Right cardiac atrium (tissue), 5 donors: ENCODE measurements at regions not wholly inside any gene's neighbourhood (a gene's known extent, or its start where the extent isn't known, plus 50 kb on each side); places are given as distances from the start of the nearest gene placed in this dataset.

Source experiments
- ATAC-seq, 2 donors: fragments of 200-7000 bp; cut with Tn5 transposase; one replicate each; pipeline versions ENCODE4 v1.8.0 to v1.9.1; 2020; ENCODE audit warnings: moderate library complexity in 2 of 2, mild to moderate bottlenecking in 1 of 2
- DNase-seq, 3 donors: peaks; one replicate each; pipeline ENCODE4 v3.0.0-alpha.2; 2020
- H3K27ac ChIP-seq: one replicate; pipeline ENCODE4 v1.5.1; 2013; ENCODE audit warnings: mild to moderate bottlenecking, low read length, control low read depth, moderate library complexity
- H3K27me3 ChIP-seq: one replicate; pipeline ENCODE4 v1.6.1; 2013; ENCODE audit not compliant: control insufficient read depth, insufficient read depth
- H3K4me1 ChIP-seq: one replicate; pipeline ENCODE4 v1.6.1; 2013; ENCODE audit warnings: low read length; ENCODE audit not compliant: control insufficient read depth, insufficient read depth
- H3K4me3 ChIP-seq: one replicate; pipeline ENCODE4 v1.5.1; 2013; ENCODE audit warnings: low read length, control low read depth
- H3K9me3 ChIP-seq: one replicate; pipeline ENCODE4 v1.6.1; 2013; ENCODE audit warnings: low read length; ENCODE audit not compliant: control insufficient read depth
- WGBS: extraction: QIAGEN DNeasy Blood & Tissue Kit; methylation state at CpG from one replicate; pipeline ENCODE4 v1.1.7; 2013; 5-methylcytosine and 5-hydroxymethylcytosine counted together
- intact Hi-C, 4 donors: fragments of 100-400 bp; cut with DNase I; formaldehyde crosslinking; loops; one replicate each; pipeline versions ENCODE4 v1.11.0 to v1.14.0; 2022 to 2023
- donor health status: healthy with polysubstance abuse.
- donor health status: DM: no; HTN: yes; CAD: no.
- donor health status: DM: no; HTN: no; CAD: no.
- donor health status: DM: no; HTN: yes; CAD: no; lungs with severe emphysema.
- donor health status: DM: yes; HTN: yes; CAD: no.

DNA sequence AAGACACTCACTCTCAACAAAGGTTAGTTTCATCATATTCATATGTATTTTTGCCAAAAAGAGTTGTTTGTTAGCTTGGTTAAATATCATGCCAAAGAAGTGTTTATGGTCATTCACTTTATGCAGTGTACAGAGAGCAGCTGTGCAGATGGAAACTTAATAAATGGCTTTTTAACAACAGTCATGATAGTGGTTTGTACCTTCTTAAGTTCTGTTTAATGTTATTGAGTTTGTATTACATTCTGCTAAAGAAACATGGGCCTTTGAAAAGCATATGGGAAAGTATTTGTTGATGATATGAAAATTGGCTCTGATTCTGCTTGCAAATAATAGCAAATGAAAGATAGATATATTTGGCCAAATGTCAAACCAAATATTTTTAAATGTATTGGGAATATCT, 607.3 kb downstream of the NCAM2 start:
- H3K9me3 ChIP-seq: no peaks in the 10 kb centered on the region
- no peaks in the 10 kb centered on the region for H3K27me3 ChIP-seq
- H3K27ac ChIP-seq: no peak overlapping the region
- DNase-seq (no peak), ATAC-seq (no peak)
- intact Hi-C loops: no loop called here
- H3K4me1 ChIP-seq: no peaks in the 10 kb centered on the region
- H3K4me3 ChIP-seq: no peak overlapping the region

DNA sequence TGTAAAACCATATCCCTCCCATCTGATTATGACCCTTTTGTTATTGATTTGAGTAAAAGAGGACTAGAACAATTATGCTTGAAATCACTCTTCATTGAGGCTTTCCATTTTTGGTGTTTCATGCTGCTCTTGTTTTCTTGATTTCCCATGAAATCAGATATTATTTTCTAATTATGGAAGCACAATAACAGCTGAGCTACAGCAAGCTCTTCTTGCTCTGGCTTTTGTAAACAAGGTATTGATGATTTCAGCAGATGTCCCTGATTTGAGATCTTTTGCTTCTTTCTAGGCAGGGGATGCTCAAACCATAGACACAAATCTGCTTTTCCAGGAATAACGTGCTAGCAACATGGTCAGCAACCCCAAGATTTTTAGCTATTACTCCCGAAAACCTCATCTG, 607.8 kb downstream of the NCAM2 start:
- Histone ChIP-seq H3K4me3 (no peak overlapping the region), H3K27ac (no peak overlapping the region), H3K4me1 (no peaks in the 10 kb centered on the region), H3K27me3 (no peaks in the 10 kb centered on the region), H3K9me3 (no peaks in the 10 kb centered on the region)
- ATAC-seq: no peak
- DNase-seq: no peak
- intact Hi-C loops: no loop called here
- WGBS: 75% methylated on average over 2 of the region's 2 CpGs

DNA sequence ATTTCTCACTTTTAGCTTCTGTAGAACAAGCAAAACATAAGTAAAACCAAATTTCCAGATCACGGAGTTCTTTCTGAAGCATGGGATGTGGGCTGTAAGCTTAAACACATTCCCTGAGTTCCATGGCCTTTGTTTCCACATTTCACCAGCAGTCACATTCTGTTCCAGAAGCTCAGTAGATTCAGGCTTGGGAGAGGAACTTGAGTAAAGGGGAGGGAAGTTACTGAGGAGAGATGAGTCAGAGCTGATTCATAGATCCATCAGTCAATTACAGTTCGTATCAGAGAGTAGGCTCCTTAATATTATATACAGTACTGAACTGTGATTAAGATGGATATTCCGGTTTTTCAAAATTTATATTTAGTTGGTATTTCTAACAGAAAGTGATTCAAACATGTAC, 614.3 kb downstream of the NCAM2 start:
- no peaks in the 10 kb centered on the region for H3K4me1 ChIP-seq
- intact Hi-C loops: no loop called here
- ATAC-seq (peak; percentile 67 to 68), DNase-seq (no peak)
- no peak overlapping the region for H3K4me3 ChIP-seq
- no peaks in the 10 kb centered on the region for H3K27me3 ChIP-seq
- no peaks in the 10 kb centered on the region for H3K9me3 ChIP-seq
- 54% methylated on average over 3 of the region's 3 CpGs for WGBS
- H3K27ac ChIP-seq: no peak overlapping the region

DNA sequence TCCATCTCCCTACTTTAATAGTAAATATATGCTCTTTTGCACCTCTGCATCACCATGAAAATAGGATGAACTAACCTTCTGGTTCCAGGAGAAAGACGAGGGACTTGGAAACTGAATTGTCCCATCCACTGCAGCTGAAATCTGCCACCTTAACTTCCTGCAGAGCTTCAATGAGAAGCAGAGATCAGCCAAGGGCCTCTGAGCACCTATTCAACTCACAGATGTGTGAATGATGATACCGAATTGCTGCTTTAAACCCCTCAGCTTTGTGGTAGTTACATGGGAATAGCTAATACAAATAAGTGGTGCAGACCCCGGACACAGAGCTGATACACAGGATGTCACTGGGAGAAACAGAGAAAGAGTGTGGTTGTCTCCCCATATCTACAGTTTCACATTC, 616.8 kb downstream of the NCAM2 start:
- intact Hi-C loops: no loop called here
- Histone ChIP-seq H3K9me3 (no peaks in the 10 kb centered on the region), H3K27me3 (no peaks in the 10 kb centered on the region), H3K4me1 (no peaks in the 10 kb centered on the region), H3K4me3 (no peak overlapping the region), H3K27ac (no peak overlapping the region)
- ATAC-seq: no peak
- DNase-seq: no peak
- 67% methylated on average over 3 of the region's 3 CpGs for WGBS

DNA sequence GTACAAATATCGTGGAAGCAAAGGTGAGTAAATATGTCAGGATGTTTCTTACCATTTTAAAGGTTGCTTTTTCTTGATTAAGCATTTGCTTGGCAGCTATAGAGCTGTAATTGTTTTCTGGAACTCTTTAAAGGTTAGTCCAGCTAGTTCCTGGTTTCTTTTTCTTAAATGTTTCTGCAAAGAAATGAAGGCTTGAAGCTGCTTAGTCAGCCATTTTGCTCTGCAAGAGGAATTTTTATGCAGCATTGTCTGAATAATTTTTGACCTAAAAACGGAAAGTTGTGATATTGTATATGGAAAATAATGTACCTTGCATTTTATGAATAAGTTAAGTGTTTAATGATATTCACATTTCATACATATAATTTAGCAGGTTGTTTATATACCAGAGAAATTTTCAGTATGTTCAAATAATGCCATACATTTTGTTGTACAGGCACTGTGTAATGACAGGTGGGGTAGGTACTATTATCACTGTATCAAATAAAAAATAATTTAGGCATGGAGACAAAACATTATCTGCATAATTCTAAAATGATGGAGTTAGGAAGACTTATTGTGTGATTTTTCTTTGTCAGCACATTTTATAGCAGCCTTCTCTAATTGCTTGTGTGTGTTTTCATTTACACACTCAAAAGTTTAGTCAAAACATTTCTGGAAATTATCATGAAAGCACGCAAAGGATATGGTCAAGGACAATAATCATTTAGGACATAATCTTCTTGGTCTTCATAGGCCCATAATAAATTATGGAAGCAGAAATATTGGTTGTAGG, 624.4 kb downstream of the NCAM2 start:
- no peak for ATAC-seq

DNA sequence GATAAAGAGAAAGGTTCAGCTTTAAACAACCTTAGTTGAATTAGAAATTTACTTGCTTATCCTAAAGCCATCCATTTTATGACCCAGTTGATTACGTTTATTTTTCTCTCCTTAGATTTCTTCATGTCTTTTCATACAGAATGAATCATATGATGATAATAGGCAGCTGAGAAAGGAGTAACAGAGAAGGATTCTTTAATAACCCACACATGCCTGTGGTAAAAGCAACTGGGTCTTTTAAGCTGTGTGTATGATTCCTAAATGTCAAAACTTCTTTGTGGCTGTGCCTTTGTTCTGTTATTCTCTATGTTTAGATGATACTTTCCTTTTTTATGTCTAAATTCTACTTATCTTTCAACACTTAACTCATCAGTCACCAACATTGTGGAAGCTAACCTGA, 626.5 kb downstream of the NCAM2 start:
- H3K27ac ChIP-seq: no peak overlapping the region
- H3K4me3 ChIP-seq: no peak overlapping the region
- H3K9me3 ChIP-seq: no peaks in the 10 kb centered on the region
- no peaks in the 10 kb centered on the region for H3K4me1 ChIP-seq
- ATAC-seq (no peak), DNase-seq (no peak)
- intact Hi-C loops: no loop called here
- no peaks in the 10 kb centered on the region for H3K27me3 ChIP-seq
- 66% methylated on average over 1 of the region's 1 CpG for WGBS

More for the DNA sequence above, 624.4 kb downstream of the NCAM2 start:
- DNase-seq: no peak
- 66% methylated on average over 3 of the region's 3 CpGs for WGBS
- H3K9me3 ChIP-seq: no peaks in the 10 kb centered on the region
- H3K4me3 ChIP-seq: no peak overlapping the region
- intact Hi-C loops: no loop called here
- no peaks in the 10 kb centered on the region for H3K4me1 ChIP-seq
- no peak overlapping the region for H3K27ac ChIP-seq
- H3K27me3 ChIP-seq: no peaks in the 10 kb centered on the region

DNA sequence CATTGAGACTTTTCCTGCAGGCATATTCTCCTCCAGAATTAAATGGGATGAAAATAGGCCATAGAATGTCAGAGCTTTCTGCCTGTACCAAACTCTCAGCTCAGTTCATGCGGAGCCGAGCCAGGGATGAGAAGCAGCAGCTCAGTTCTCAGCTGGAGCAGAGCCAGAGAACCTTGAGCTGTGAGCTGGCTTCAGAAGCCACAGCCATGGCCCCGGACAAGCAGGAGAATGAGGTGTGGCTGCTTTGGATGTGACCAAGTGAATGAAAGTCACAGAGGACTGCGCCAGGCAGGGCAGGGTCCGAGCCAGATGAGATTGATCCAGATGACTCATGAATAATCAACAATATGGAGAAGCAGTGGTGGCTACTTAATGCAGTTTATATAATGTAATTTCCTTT, 633.8 kb downstream of the NCAM2 start:
- Histone ChIP-seq H3K27me3 (no peaks in the 10 kb centered on the region), H3K27ac (no peak overlapping the region), H3K4me1 (no peaks in the 10 kb centered on the region), H3K9me3 (no peaks in the 10 kb centered on the region), H3K4me3 (no peak overlapping the region)
- DNase-seq (peak in 2 of 3 donors; percentile 22 to 26), ATAC-seq (no peak)
- intact Hi-C loops: no loop called here
- 65% methylated on average over 5 of the region's 5 CpGs for WGBS

DNA sequence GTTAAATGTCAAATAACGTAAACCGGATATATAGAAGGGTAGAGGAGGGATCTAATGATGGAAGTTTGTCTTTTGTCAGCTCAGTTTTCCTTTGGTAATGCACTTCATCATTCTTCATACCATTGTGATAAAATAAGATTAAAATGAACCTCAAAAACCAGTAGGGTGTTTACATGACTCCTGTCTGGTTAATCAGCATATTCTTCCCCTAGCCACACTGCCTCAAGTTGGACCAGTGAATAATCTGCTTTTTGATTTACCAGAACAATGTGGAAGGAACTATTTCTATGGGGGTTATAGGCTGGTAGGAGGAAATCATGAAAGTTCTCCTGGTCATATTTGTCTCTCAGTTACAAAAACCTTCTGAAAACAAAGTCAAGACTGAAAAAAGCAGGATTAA, 634.7 kb downstream of the NCAM2 start:
- no peak for ATAC-seq
- Histone ChIP-seq H3K27me3 (no peaks in the 10 kb centered on the region), H3K9me3 (no peaks in the 10 kb centered on the region), H3K4me1 (no peaks in the 10 kb centered on the region), H3K4me3 (no peak overlapping the region), H3K27ac (no peak overlapping the region)
- no peak for DNase-seq
- WGBS: 84% methylated on average over 2 of the region's 2 CpGs
- intact Hi-C loops: no loop called here

DNA sequence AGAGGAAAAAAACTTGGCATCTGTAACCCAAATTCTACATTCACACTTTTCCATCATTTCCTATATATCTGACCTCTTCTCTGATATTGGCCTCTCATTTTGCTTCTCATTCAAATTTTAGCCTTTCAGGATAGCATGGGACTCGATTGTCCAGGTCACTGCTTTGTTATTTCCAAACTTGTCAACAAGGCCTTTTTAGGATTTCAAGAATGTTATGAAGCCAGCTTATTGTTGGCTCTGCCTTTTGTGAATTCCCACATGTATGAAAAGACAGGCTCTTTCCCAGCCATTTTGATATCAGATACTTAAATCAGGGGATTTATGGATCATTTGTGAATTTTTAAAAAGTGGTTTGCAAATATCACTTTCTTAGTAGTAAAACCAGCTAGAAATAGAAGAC, 663.5 kb downstream of the NCAM2 start:
- no peak overlapping the region for H3K27ac ChIP-seq
- no peaks in the 10 kb centered on the region for H3K9me3 ChIP-seq
- intact Hi-C loops: no loop called here
- no peaks in the 10 kb centered on the region for H3K27me3 ChIP-seq
- no peaks in the 10 kb centered on the region for H3K4me1 ChIP-seq
- H3K4me3 ChIP-seq: no peak overlapping the region
- DNase-seq (no peak), ATAC-seq (no peak)
- WGBS: 38% methylated on average over 1 of the region's 1 CpG

DNA sequence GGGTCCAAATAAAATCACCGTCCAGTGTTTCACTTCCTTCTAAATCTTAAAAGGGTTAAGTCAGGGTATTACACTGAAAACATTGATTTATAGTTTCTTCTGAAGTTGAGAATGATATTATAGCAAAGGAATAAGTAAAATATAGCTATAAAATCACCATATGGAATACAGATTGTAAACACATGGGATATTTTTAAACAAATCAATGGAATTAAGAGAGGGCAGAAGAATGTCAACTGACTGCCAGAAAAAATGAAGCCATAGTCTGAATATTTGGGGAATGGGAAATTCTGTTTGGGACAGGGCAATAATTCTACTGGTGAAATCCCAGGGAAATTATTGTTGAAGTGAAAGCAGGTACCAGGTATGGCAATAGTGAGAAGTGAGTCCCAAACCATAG, 664.6 kb downstream of the NCAM2 start:
- Histone ChIP-seq H3K4me3 (no peak overlapping the region), H3K27ac (no peak overlapping the region), H3K9me3 (no peaks in the 10 kb centered on the region), H3K4me1 (no peaks in the 10 kb centered on the region), H3K27me3 (no peaks in the 10 kb centered on the region)
- DNase-seq (no peak), ATAC-seq (no peak)
- intact Hi-C loops: no loop called here
- 79% methylated on average over 1 of the region's 1 CpG for WGBS

DNA sequence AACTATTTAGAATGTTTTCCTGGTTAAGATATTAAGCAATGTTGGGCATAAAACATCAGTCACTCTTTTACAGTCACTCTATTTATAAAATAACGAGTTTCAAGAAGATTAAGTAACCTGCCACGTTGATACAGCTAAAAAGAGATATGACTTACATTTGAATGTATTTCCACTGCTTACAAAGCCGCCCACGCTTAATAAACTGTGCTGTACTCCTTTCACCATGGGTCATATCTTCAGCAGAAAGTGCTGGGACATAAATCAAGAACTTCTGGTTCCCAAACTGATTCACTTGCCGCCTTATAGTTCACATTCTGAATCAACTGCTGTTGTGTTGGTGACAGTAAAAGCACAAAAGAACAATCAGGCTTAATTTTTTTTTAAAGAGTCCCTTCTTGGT, 666.7 kb downstream of the NCAM2 start:
- H3K27ac ChIP-seq: no peak overlapping the region
- no peak overlapping the region for H3K4me3 ChIP-seq
- DNase-seq (no peak), ATAC-seq (no peak)
- intact Hi-C loops: no loop called here
- 53% methylated on average over 5 of the region's 5 CpGs for WGBS
- H3K9me3 ChIP-seq: no peaks in the 10 kb centered on the region
- no peaks in the 10 kb centered on the region for H3K4me1 ChIP-seq
- H3K27me3 ChIP-seq: no peaks in the 10 kb centered on the region

DNA sequence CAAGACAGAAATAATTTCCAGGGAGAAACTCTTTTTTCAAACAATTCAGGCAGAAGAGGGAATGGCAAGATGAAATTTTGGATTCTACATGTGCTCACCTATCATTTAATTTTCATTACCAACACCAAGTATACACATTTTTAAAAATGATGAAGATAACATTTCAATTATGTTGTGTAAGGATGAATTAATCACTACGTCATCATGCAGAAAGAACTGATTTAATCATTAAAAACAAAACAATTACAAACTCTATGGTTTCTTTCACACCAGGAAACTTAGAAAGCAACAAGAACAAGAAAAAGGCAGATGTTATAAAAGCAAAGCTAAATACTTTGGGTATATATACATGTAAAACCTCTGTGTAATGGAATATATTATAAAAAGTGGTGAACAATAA, 668.5 kb downstream of the NCAM2 start:
- intact Hi-C loops: no loop called here
- H3K4me3 ChIP-seq: no peak overlapping the region
- DNase-seq (no peak), ATAC-seq (no peak)
- 71% methylated on average over 1 of the region's 1 CpG for WGBS
- no peak overlapping the region for H3K27ac ChIP-seq
- no peaks in the 10 kb centered on the region for H3K9me3 ChIP-seq
- no peaks in the 10 kb centered on the region for H3K27me3 ChIP-seq
- no peaks in the 10 kb centered on the region for H3K4me1 ChIP-seq
